Osteoblast (primary cell): ENCODE measurements at regions not wholly inside any gene's neighbourhood (a gene's known extent, or its start where the extent isn't known, plus 50 kb on each side); places are given as distances from the start of the nearest gene placed in this dataset.
"Not testable (repeated sequence)": the region's sequence is repeated elsewhere in the genome, so short reads cannot be mapped to it uniquely, and the experiment has no call there.

Source experiments
- DNase-seq: peaks from one replicate; pipeline ENCODE4 v3.0.0; 2011; ENCODE audit warnings: low spot score, mixed read lengths; ENCODE audit not compliant: insufficient read length; ENCODE audit errors: missing footprints
- H2AFZ ChIP-seq: 2 replicates; pipeline ENCODE4 v1.6.0; 2011; ENCODE audit warnings: mild to moderate bottlenecking, low read length
- H3K27ac ChIP-seq: 2 replicates; pipeline ENCODE4 v1.5.1; 2011; ENCODE audit warnings: mild to moderate bottlenecking, low read depth, low read length, moderate library complexity
- H3K27me3 ChIP-seq: 2 replicates; pipeline ENCODE4 v1.6.0; 2012; ENCODE audit warnings: mild to moderate bottlenecking, control low read depth, inconsistent platforms, low read length, moderate library complexity; ENCODE audit not compliant: insufficient read depth
- H3K36me3 ChIP-seq: 2 replicates; pipeline ENCODE4 v1.5.1; 2011; ENCODE audit warnings: mild to moderate bottlenecking, low read length, control low read depth, moderate library complexity; ENCODE audit not compliant: insufficient read depth
- H3K4me1 ChIP-seq: 2 replicates; pipeline ENCODE4 v1.5.1; 2011; ENCODE audit warnings: mild to moderate bottlenecking, low read length, control low read depth, moderate library complexity; ENCODE audit not compliant: insufficient read depth
- H3K4me2 ChIP-seq: 2 replicates; pipeline ENCODE4 v1.6.0; 2011; ENCODE audit warnings: mild to moderate bottlenecking, low read length; ENCODE audit not compliant: insufficient read depth
- H3K4me3 ChIP-seq: fragments of 200-600 bp; sonication (generic); 3 replicates; pipeline ENCODE4 v1.5.1; 2012; ENCODE audit warnings: mild to moderate bottlenecking, low read length, inconsistent platforms; ENCODE audit not compliant: insufficient read depth
- H3K79me2 ChIP-seq: 2 replicates; pipeline ENCODE4 v1.6.0; 2012; ENCODE audit warnings: mild to moderate bottlenecking, low read length, control low read depth, inconsistent platforms; ENCODE audit not compliant: insufficient read depth
- H3K9me3 ChIP-seq: 2 replicates; pipeline ENCODE4 v1.5.1; 2011; ENCODE audit warnings: low read depth, low read length, control low read depth
- H4K20me1 ChIP-seq: 2 replicates; pipeline ENCODE4 v1.6.0; 2012; ENCODE audit warnings: mild to moderate bottlenecking, low read length, control low read depth; ENCODE audit not compliant: insufficient read depth
- TF ChIP-seq, protein P1 (sequence below): IDR thresholded peaks from 2 replicates; pipeline ENCODE4 v1.5.1; 2011; ENCODE audit warnings: mild to moderate bottlenecking, low read depth, low read length, moderate library complexity; ENCODE audit errors: extremely low read depth

- Histone ChIP-seq H3K4me1 (no peaks in the 10 kb centered on the region), H3K4me3 (no peak overlapping the region), H2AFZ (no peak overlapping the region), H3K36me3 (no peaks in the 10 kb centered on the region), H3K79me2 (no peaks in the 10 kb centered on the region), H3K27ac (no peak overlapping the region), H4K20me1 (no peaks in the 10 kb centered on the region), H3K27me3 (no peaks in the 10 kb centered on the region), H3K9me3 (no peaks in the 10 kb centered on the region), H3K4me2 (no peak overlapping the region)
- TF ChIP-seq, protein P1, sequence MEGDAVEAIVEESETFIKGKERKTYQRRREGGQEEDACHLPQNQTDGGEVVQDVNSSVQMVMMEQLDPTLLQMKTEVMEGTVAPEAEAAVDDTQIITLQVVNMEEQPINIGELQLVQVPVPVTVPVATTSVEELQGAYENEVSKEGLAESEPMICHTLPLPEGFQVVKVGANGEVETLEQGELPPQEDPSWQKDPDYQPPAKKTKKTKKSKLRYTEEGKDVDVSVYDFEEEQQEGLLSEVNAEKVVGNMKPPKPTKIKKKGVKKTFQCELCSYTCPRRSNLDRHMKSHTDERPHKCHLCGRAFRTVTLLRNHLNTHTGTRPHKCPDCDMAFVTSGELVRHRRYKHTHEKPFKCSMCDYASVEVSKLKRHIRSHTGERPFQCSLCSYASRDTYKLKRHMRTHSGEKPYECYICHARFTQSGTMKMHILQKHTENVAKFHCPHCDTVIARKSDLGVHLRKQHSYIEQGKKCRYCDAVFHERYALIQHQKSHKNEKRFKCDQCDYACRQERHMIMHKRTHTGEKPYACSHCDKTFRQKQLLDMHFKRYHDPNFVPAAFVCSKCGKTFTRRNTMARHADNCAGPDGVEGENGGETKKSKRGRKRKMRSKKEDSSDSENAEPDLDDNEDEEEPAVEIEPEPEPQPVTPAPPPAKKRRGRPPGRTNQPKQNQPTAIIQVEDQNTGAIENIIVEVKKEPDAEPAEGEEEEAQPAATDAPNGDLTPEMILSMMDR = no peak
- no peak for DNase-seq
Observed at GRCh38 chr2:147275943-147276342, 568.9 kb upstream of the ACVR2A start.

DNA sequence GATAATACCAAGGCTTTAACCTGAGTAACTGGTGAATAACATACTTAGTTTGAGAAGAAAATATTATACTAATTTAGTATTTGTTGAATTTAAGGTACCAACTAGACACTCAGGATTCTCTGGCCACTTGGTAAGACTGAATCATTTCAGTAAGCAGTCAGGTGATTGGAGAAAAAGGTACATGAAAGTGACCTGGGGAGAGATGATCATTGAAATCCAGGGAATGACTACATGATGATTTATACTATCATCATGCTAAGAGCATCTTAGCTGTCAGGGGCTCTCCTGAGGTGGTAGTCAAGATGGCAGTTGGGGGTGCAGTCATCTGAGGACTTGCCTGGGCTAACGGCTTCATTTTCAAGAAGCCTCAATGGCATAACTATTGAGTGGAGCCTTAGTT is 571.2 kb upstream of the ACVR2A start:
- H3K4me2 ChIP-seq = no peak overlapping the region
- no peaks in the 10 kb centered on the region for H3K36me3 ChIP-seq
- no peaks in the 10 kb centered on the region for H3K4me1 ChIP-seq
- H2AFZ ChIP-seq = no peak overlapping the region
- no peak overlapping the region for H3K27ac ChIP-seq
- no peaks in the 10 kb centered on the region for H3K9me3 ChIP-seq
- H3K79me2 ChIP-seq = no peaks in the 10 kb centered on the region
- H3K4me3 ChIP-seq = no peak overlapping the region
- TF ChIP-seq, protein P1 = no peak
- no peaks in the 10 kb centered on the region for H4K20me1 ChIP-seq
- no peak for DNase-seq
- H3K27me3 ChIP-seq = no peaks in the 10 kb centered on the region

GRCh38 chr2:147273106-147273505 is 571.7 kb upstream of the ACVR2A start:
- Histone ChIP-seq H3K36me3 (no peaks in the 10 kb centered on the region), H3K4me1 (no peaks in the 10 kb centered on the region), H4K20me1 (no peaks in the 10 kb centered on the region), H3K27ac (no peak overlapping the region), H3K9me3 (no peaks in the 10 kb centered on the region), H3K79me2 (no peaks in the 10 kb centered on the region), H2AFZ (no peak overlapping the region), H3K4me3 (no peak overlapping the region), H3K27me3 (no peaks in the 10 kb centered on the region), H3K4me2 (no peak overlapping the region)
- TF ChIP-seq, protein P1 = no peak
- no peak for DNase-seq

DNA sequence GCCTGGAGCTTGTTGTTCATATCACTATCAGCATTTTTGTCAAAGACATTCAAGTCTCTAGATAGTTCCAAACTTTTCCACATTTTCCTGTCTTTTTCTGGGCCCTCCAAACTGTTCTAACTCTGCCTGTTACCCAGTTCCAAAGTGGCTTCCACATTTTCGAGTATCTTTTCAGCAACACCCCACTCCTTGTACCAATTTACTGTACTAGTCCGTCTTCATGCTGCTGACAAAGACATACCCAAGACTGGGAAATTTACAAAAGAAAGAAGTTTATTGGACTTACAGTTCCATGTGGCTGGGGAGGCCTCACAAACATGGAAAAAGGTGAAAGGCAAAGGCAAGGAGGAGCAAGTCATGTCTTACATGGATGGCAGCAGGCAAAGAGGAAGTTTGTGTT is 575.2 kb upstream of the ACVR2A start:
- not testable (repeated sequence) for H3K27me3 ChIP-seq, H3K9me3 ChIP-seq, H3K4me1 ChIP-seq, H3K27ac ChIP-seq, H3K79me2 ChIP-seq, H4K20me1 ChIP-seq, H3K4me3 ChIP-seq, H2AFZ ChIP-seq, DNase-seq, H3K4me2 ChIP-seq, H3K36me3 ChIP-seq

DNA sequence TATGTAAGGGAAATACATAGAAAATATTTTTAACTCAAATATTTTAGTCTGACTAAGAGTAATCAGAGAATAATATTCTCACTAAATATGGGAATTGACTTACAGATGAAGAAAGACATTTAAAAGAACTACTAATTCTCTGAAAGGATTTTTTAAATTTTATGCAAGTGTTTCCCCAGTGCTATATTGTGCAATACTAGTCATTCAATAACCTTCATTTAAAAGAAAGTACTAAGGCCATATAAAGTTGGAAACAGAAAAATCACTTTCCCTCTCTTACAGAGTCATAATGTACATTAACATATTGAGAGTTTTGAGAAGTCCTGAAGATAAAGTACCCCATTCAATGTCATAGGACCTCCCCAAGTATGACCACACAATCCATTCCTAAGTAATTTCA is 584.6 kb upstream of the ACVR2A start:
- no peak overlapping the region for H2AFZ ChIP-seq
- H3K4me3 ChIP-seq = no peak overlapping the region
- H3K27me3 ChIP-seq = no peaks in the 10 kb centered on the region
- no peaks in the 10 kb centered on the region for H3K79me2 ChIP-seq
- no peaks in the 10 kb centered on the region for H3K36me3 ChIP-seq
- H4K20me1 ChIP-seq = no peaks in the 10 kb centered on the region
- no peak overlapping the region for H3K4me2 ChIP-seq
- no peak overlapping the region for H3K27ac ChIP-seq
- no peaks in the 10 kb centered on the region for H3K4me1 ChIP-seq
- TF ChIP-seq, protein P1 = no peak
- DNase-seq = no peak
- H3K9me3 ChIP-seq = no peaks in the 10 kb centered on the region
